Liver (tissue), 3 donors: ENCODE measurements at regions not wholly inside any gene's neighbourhood (a gene's known extent, or its start where the extent isn't known, plus 50 kb on each side); places are given as distances from the start of the nearest gene placed in this dataset.

Source experiments
- ATF3 ChIP-seq: IDR thresholded peaks from 2 replicates; pipeline ENCODE4 v1.6.1; 2016; ENCODE audit warnings: antibody characterized with exemption
- EGR1 ChIP-seq, 2 donors: IDR thresholded peaks; 2 replicates each; pipeline ENCODE4 v1.6.1; 2016 to 2018; ENCODE audit warnings: antibody characterized with exemption in 2 of 2, low read depth in 2 of 2
- FOXA1 ChIP-seq: IDR thresholded peaks from 2 replicates; pipeline ENCODE4 v1.6.1; 2016; ENCODE audit warnings: antibody characterized with exemption
- GABPA ChIP-seq, 2 donors: IDR thresholded peaks in 1 of 2; conservative IDR thresholded peaks in 1 of 2; 2 replicates each; pipeline ENCODE4 v1.6.1; 2016; ENCODE audit warnings: antibody characterized with exemption in 2 of 2, mild to moderate bottlenecking in 1 of 2, moderate library complexity in 1 of 2
- HNF4A ChIP-seq, 2 donors: conservative IDR thresholded peaks; 2 replicates each; pipeline ENCODE4 v1.6.1; 2016; ENCODE audit warnings: antibody characterized with exemption in 2 of 2, mild to moderate bottlenecking in 2 of 2
- JUND ChIP-seq, 2 donors: IDR thresholded peaks; 2 replicates each; pipeline ENCODE4 v1.6.1; 2016; ENCODE audit warnings: antibody characterized with exemption in 2 of 2
- RAD21 ChIP-seq, 2 donors: IDR thresholded peaks; 2 replicates each; pipeline ENCODE4 v1.6.1; 2016; ENCODE audit warnings: antibody characterized with exemption in 2 of 2, mild to moderate bottlenecking in 2 of 2
- TAF1 ChIP-seq: conservative IDR thresholded peaks from 2 replicates; pipeline ENCODE4 v1.6.1; 2016; ENCODE audit warnings: antibody characterized with exemption, mild to moderate bottlenecking
- YY1 ChIP-seq: IDR thresholded peaks from 2 replicates; pipeline ENCODE4 v1.6.1; 2016; ENCODE audit warnings: antibody characterized with exemption, mild to moderate bottlenecking
- TF ChIP-seq, protein P1 (sequence below): IDR thresholded peaks from 2 replicates; pipeline ENCODE4 v1.6.1; 2016; ENCODE audit warnings: antibody characterized with exemption
- TF ChIP-seq, protein P2 (sequence below): fragments of 150-350 bp; IDR thresholded peaks from 2 replicates; pipeline ENCODE4 v1.5.1; 2017; ENCODE audit warnings: improper control_type of control experiment, low read depth, low read length; ENCODE audit not compliant: missing input control
- TF ChIP-seq, protein P3 (sequence below): IDR thresholded peaks from 2 replicates; pipeline ENCODE4 v1.6.1; 2016; ENCODE audit warnings: antibody characterized with exemption, mild to moderate bottlenecking
- TF ChIP-seq, protein P4 (sequence below): IDR thresholded peaks from 2 replicates; pipeline ENCODE4 v1.6.1; 2016; ENCODE audit warnings: antibody characterized with exemption
- donor health status: healthy.
- donor health status: healthy.

DNA sequence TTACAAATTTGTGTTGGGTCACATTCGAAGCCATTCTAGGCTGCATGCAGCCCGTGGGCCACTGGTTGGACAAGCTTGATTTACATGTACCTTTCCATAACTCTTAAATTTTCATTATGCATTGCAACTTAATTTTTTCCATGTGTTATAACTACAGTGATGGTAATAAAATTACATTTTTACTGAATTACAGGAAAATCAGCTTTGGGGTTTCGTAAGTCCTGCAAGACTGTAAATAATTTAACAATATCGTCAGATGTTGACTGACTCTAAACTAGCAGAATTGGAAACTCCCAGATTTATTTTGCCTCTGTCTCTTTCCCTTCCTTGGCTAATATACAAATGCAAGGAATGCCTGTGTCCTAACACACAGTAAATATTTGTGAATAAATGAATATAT lies 88.0 kb upstream of the RAPGEF2 start:
- TF ChIP-seq YY1 (no peak), GABPA (IDR thresholded peaks at IDR 0.05 in 1 of 2, conservative IDR thresholded peaks at IDR 0.05 in 1 of 2) (no peak), ATF3 (no peak), RAD21 (IDR thresholded peaks at IDR 0.05) (no peak), EGR1 (IDR thresholded peaks at IDR 0.05; ENCODE audit: low read depth in 2 of 2) (no peak), FOXA1 (no peak), TAF1 (no peak), JUND (IDR thresholded peaks at IDR 0.05) (no peak), HNF4A (conservative IDR thresholded peaks at IDR 0.05) (no peak)
- TF ChIP-seq, protein P1, sequence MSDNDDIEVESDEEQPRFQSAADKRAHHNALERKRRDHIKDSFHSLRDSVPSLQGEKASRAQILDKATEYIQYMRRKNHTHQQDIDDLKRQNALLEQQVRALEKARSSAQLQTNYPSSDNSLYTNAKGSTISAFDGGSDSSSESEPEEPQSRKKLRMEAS, result no peak
- TF ChIP-seq, protein P2, sequence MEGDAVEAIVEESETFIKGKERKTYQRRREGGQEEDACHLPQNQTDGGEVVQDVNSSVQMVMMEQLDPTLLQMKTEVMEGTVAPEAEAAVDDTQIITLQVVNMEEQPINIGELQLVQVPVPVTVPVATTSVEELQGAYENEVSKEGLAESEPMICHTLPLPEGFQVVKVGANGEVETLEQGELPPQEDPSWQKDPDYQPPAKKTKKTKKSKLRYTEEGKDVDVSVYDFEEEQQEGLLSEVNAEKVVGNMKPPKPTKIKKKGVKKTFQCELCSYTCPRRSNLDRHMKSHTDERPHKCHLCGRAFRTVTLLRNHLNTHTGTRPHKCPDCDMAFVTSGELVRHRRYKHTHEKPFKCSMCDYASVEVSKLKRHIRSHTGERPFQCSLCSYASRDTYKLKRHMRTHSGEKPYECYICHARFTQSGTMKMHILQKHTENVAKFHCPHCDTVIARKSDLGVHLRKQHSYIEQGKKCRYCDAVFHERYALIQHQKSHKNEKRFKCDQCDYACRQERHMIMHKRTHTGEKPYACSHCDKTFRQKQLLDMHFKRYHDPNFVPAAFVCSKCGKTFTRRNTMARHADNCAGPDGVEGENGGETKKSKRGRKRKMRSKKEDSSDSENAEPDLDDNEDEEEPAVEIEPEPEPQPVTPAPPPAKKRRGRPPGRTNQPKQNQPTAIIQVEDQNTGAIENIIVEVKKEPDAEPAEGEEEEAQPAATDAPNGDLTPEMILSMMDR, result no peak
- TF ChIP-seq, protein P3, sequence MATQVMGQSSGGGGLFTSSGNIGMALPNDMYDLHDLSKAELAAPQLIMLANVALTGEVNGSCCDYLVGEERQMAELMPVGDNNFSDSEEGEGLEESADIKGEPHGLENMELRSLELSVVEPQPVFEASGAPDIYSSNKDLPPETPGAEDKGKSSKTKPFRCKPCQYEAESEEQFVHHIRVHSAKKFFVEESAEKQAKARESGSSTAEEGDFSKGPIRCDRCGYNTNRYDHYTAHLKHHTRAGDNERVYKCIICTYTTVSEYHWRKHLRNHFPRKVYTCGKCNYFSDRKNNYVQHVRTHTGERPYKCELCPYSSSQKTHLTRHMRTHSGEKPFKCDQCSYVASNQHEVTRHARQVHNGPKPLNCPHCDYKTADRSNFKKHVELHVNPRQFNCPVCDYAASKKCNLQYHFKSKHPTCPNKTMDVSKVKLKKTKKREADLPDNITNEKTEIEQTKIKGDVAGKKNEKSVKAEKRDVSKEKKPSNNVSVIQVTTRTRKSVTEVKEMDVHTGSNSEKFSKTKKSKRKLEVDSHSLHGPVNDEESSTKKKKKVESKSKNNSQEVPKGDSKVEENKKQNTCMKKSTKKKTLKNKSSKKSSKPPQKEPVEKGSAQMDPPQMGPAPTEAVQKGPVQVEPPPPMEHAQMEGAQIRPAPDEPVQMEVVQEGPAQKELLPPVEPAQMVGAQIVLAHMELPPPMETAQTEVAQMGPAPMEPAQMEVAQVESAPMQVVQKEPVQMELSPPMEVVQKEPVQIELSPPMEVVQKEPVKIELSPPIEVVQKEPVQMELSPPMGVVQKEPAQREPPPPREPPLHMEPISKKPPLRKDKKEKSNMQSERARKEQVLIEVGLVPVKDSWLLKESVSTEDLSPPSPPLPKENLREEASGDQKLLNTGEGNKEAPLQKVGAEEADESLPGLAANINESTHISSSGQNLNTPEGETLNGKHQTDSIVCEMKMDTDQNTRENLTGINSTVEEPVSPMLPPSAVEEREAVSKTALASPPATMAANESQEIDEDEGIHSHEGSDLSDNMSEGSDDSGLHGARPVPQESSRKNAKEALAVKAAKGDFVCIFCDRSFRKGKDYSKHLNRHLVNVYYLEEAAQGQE, result no peak
- TF ChIP-seq, protein P4, sequence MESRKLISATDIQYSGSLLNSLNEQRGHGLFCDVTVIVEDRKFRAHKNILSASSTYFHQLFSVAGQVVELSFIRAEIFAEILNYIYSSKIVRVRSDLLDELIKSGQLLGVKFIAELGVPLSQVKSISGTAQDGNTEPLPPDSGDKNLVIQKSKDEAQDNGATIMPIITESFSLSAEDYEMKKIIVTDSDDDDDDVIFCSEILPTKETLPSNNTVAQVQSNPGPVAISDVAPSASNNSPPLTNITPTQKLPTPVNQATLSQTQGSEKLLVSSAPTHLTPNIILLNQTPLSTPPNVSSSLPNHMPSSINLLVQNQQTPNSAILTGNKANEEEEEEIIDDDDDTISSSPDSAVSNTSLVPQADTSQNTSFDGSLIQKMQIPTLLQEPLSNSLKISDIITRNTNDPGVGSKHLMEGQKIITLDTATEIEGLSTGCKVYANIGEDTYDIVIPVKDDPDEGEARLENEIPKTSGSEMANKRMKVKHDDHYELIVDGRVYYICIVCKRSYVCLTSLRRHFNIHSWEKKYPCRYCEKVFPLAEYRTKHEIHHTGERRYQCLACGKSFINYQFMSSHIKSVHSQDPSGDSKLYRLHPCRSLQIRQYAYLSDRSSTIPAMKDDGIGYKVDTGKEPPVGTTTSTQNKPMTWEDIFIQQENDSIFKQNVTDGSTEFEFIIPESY, result no peak
